HCT116 (cell line): ENCODE measurements at regions not wholly inside any gene's neighbourhood (a gene's known extent, or its start where the extent isn't known, plus 50 kb on each side); places are given as distances from the start of the nearest gene placed in this dataset.

ENCODE experiments used
- CBX3 ChIP-seq: IDR thresholded peaks from 2 replicates; pipeline ENCODE4 v1.6.1; 2012; ENCODE audit warnings: low read depth
- CEBPB ChIP-seq: IDR thresholded peaks from 2 replicates; pipeline ENCODE4 v1.6.1; 2012; ENCODE audit warnings: low read depth
- CTCF ChIP-seq, 3 experiments: fragments of 200-600 bp in 1 of 3; sonication (generic) in 1 of 3; IDR thresholded peaks in 2 of 3; conservative IDR thresholded peaks in 1 of 3; 2 replicates each; pipeline ENCODE4 v1.5.1; 2012 to 2017; ENCODE audit warnings: low read depth in 2 of 3, low read length in 2 of 3, antibody characterized with exemption in 1 of 3, borderline replicate concordance in 1 of 3, control low read depth in 1 of 3, mild to moderate bottlenecking in 1 of 3, mixed read lengths in 1 of 3, mixed run types in 1 of 3, moderate library complexity in 1 of 3; ENCODE audit not compliant: insufficient read depth in 1 of 3
- EZH2 ChIP-seq: fragments of 200-600 bp; sonication (generic); IDR thresholded peaks from 2 replicates; pipeline ENCODE4 v1.6.1; 2017; ENCODE audit warnings: antibody characterized with exemption, mixed run types
- EZH2phosphoT487 ChIP-seq: fragments of 200-600 bp; IDR thresholded peaks from 2 replicates; pipeline ENCODE4 v1.6.1; 2018; ENCODE audit warnings: antibody characterized with exemption, borderline replicate concordance
- JUND ChIP-seq: IDR thresholded peaks from 2 replicates; pipeline ENCODE4 v1.6.1; 2012
- POLR2A ChIP-seq: IDR thresholded peaks from 2 replicates; pipeline ENCODE4 v1.7.0; 2011; ENCODE audit warnings: borderline replicate concordance; ENCODE audit not compliant: insufficient read depth, insufficient read length; ENCODE audit errors: extremely low read depth
- POLR2AphosphoS5 ChIP-seq: IDR thresholded peaks from 2 replicates; pipeline ENCODE4 v1.6.1; 2011; ENCODE audit warnings: mild to moderate bottlenecking, low read depth, low read length, moderate library complexity
- REST ChIP-seq: IDR thresholded peaks from 2 replicates; pipeline ENCODE4 v1.6.1; 2012; ENCODE audit warnings: low read depth
- SP1 ChIP-seq: IDR thresholded peaks from 2 replicates; pipeline ENCODE4 v1.6.1; 2012; ENCODE audit warnings: low read depth
- TCF7L2 ChIP-seq: IDR thresholded peaks from 2 replicates; pipeline ENCODE4 v1.7.0; 2011; ENCODE audit warnings: borderline replicate concordance, inconsistent platforms; ENCODE audit not compliant: insufficient read depth, insufficient read length; ENCODE audit errors: extremely low read depth
- YY1 ChIP-seq: IDR thresholded peaks from 2 replicates; pipeline ENCODE4 v1.6.1; 2011; ENCODE audit warnings: low read length, low read depth, moderate library complexity, mild to moderate bottlenecking; ENCODE audit not compliant: insufficient replicate concordance; ENCODE audit errors: extremely low read depth
- ZBTB33 ChIP-seq: IDR thresholded peaks from 2 replicates; pipeline ENCODE4 v1.6.1; 2011; ENCODE audit warnings: mild to moderate bottlenecking, low read length, moderate library complexity; ENCODE audit not compliant: insufficient replicate concordance; ENCODE audit errors: extremely low read depth
- ZNF274 ChIP-seq: fragments of 200-500 bp; sonication (Bioruptor generic); IDR thresholded peaks from 2 replicates; pipeline ENCODE4 v1.6.1; 2014; ENCODE audit warnings: mild to moderate bottlenecking, low read depth, low read length, inconsistent platforms

- TF ChIP-seq EZH2phosphoT487 = no peak
- no peak for TF ChIP-seq POLR2A
- TF ChIP-seq ZBTB33 = no peak
- TF ChIP-seq EZH2 = no peak
- no peak for TF ChIP-seq JUND
- no peak for TF ChIP-seq SP1
- TF ChIP-seq YY1 = no peak
- no peak for TF ChIP-seq ZNF274
- 0 out of 6 replicates have a peak, but pooled peaks of 2 of the 3 experiments have one; percentile 16 to 17 for TF ChIP-seq CTCF (IDR thresholded peaks at IDR 0.05 in 2 of 3, conservative IDR thresholded peaks at IDR 0.05 in 1 of 3; ENCODE audit: borderline replicate concordance in 1 of 3, insufficient read depth in 1 of 3, low read depth in 2 of 3, low read length in 2 of 3)
- TF ChIP-seq CEBPB = no peak
- TF ChIP-seq REST = no peak
- no peak for TF ChIP-seq CBX3
- no peak for TF ChIP-seq POLR2AphosphoS5
- TF ChIP-seq TCF7L2 = no peak
These were observed 185.3 kb upstream of the RAB6C start for GRCh38 chr2:129794116-129794515.
